Upper lobe of right lung (tissue), 1 donor: ENCODE measurements at regions not wholly inside any gene's neighbourhood (a gene's known extent, or its start where the extent isn't known, plus 50 kb on each side); places are given as distances from the start of the nearest gene placed in this dataset.
A peak's percentile ranks its signal among the peaks of the same experiment; 100 is the strongest.

ENCODE experiments used
- ATAC-seq: fragments of 200-7000 bp; cut with Tn5 transposase; one replicate; pipeline ENCODE4 v1.9.1; 2020; ENCODE audit warnings: mild to moderate bottlenecking, moderate library complexity
- DNase-seq: peaks from one replicate; pipeline ENCODE4 v3.0.0-alpha.2; 2020
- H3K27ac ChIP-seq: fragments of 200-600 bp; one replicate; pipeline ENCODE4 v1.8.0; 2022
- H3K27me3 ChIP-seq: fragments of 200-600 bp; one replicate; pipeline ENCODE4 v1.8.0; 2022; ENCODE audit warnings: mild to moderate bottlenecking
- H3K36me3 ChIP-seq: fragments of 200-600 bp; one replicate; pipeline ENCODE4 v1.8.0; 2022
- H3K4me1 ChIP-seq: fragments of 200-600 bp; one replicate; pipeline ENCODE4 v1.8.0; 2022
- H3K4me3 ChIP-seq: fragments of 200-600 bp; one replicate; pipeline ENCODE4 v1.8.0; 2022; ENCODE audit warnings: mild to moderate bottlenecking
- H3K9me3 ChIP-seq: fragments of 200-600 bp; one replicate; pipeline ENCODE4 v1.8.0; 2022
- CTCF ChIP-seq: fragments of 200-600 bp; IDR thresholded peaks from one replicate; pipeline ENCODE4 v1.8.0; 2022; ENCODE audit warnings: antibody characterized with exemption
- intact Hi-C: fragments of 100-400 bp; cut with DNase I; formaldehyde crosslinking; loops from one replicate; pipeline ENCODE4 v1.11.0; 2022
- donor health status: DM: no; HTN: yes; CAD: no; lungs with severe emphysema.

DNA sequence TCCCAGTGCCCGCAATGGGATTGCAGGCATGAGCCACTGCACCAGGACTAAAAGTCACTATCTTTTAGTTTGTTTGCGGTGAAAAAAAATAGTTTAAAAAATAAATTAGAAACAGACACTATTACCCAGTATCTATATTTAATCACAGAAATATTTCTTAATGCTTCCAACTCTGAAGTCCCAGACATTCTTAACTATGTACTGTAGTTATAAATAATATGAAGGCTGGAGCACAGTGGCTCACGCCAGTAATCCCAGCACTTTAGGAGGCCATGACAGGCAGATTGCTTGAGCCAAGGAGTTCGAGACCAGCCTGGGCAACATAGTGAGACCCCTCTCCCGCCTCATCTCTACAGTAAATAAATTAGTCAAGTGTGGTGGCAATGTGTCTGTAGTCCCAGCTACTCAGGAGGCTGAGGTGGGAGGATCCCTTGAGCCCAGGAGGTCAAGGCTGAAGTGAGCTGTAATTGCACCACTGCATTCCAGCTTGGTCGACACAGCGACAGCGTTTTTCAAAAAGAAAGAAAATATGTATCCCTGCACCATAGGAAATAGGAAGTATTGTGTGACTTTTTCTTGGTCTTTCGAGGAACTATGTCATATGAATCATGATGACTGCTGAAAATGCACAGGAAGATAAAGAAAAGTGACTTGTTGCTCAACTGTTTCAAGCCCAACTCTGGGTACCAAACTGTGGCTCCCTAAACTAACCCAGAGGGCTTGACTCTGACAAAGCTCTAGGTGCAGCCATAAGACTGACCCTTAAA is 74.9 kb upstream of the STEAP1B start:
- H3K4me3 ChIP-seq = no peak overlapping the region
- no peak overlapping the region for H3K27ac ChIP-seq
- DNase-seq (no peak), ATAC-seq (peak; percentile 9)
- H3K4me1 ChIP-seq = peaks cover 28% of the 10 kb centered on the region
- no peak for TF ChIP-seq CTCF
- no peaks in the 10 kb centered on the region for H3K9me3 ChIP-seq
- H3K27me3 ChIP-seq = no peaks in the 10 kb centered on the region
- H3K36me3 ChIP-seq = no peaks in the 10 kb centered on the region
- intact Hi-C loops = no loop called here

GRCh38 chr7:22572937-22573336 is 72.9 kb upstream of the STEAP1B start:
- no peak for TF ChIP-seq CTCF
- no peak overlapping the region for H3K27ac ChIP-seq
- intact Hi-C loops = no loop called here

GRCh38 chr7:22572292-22572691 is 72.3 kb upstream of the STEAP1B start:
- H3K36me3 ChIP-seq = no peaks in the 10 kb centered on the region
- H3K27ac ChIP-seq = no peak overlapping the region
- H3K27me3 ChIP-seq = no peaks in the 10 kb centered on the region
- intact Hi-C loops = no loop called here
- no peak for DNase-seq
- H3K9me3 ChIP-seq = no peaks in the 10 kb centered on the region
- no peak for ATAC-seq
- no peak overlapping the region for H3K4me3 ChIP-seq
- no peak for TF ChIP-seq CTCF
- H3K4me1 ChIP-seq = peaks cover 18% of the 10 kb centered on the region

More at GRCh38 chr7:22572937-22573336, 72.9 kb upstream of the STEAP1B start:
- H3K4me1 ChIP-seq = peaks cover 23% of the 10 kb centered on the region
- ATAC-seq (no peak), DNase-seq (no peak)
- no peaks in the 10 kb centered on the region for H3K9me3 ChIP-seq
- H3K4me3 ChIP-seq = no peak overlapping the region
- H3K27me3 ChIP-seq = no peaks in the 10 kb centered on the region
- no peaks in the 10 kb centered on the region for H3K36me3 ChIP-seq

DNA sequence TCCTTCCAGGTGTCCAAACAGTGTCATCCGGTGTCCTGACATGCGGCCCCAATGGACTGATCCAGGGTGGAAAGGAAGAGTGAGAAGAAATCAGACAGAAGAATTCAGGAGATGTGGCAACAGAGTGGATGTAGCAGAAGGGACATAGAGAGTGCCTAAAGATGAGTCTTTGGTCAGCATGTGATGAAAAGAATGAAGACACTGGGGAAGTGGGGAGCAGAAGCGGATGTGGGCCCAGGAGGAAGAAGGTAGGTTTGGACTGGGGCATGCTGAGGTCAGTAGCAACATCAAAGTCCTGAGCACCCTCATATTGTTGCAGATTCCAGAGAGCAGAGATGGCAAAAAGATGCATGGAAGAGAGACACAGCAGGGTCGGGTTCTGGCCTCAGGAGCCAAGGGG is 71.8 kb upstream of the STEAP1B start:
- Histone ChIP-seq H3K4me1 (peaks cover 13% of the 10 kb centered on the region), H3K27me3 (no peaks in the 10 kb centered on the region), H3K9me3 (no peaks in the 10 kb centered on the region), H3K36me3 (no peaks in the 10 kb centered on the region), H3K27ac (no peak overlapping the region), H3K4me3 (no peak overlapping the region)
- intact Hi-C loops = no loop called here
- ATAC-seq (peak; percentile 72), DNase-seq (no peak)
- no peak for TF ChIP-seq CTCF

GRCh38 chr7:22569586-22570321 is 69.8 kb upstream of the STEAP1B start:
- H3K9me3 ChIP-seq = no peaks in the 10 kb centered on the region
- intact Hi-C loops = no loop called here
- H3K36me3 ChIP-seq = no peaks in the 10 kb centered on the region
- H3K27ac ChIP-seq = no peak overlapping the region
- peaks cover 15% of the 10 kb centered on the region for H3K4me1 ChIP-seq
- H3K4me3 ChIP-seq = no peak overlapping the region
- no peak for TF ChIP-seq CTCF
- H3K27me3 ChIP-seq = no peaks in the 10 kb centered on the region
- ATAC-seq (peak; percentile 77), DNase-seq (peak; percentile 77)
